GM23338 (cell line): ENCODE measurements at regions not wholly inside any gene's neighbourhood (a gene's known extent, or its start where the extent isn't known, plus 50 kb on each side); places are given as distances from the start of the nearest gene placed in this dataset.

Experiments used
- CREB1 ChIP-seq: fragments of 250-450 bp; sonication (Bioruptor Pico); IDR thresholded peaks from 2 replicates; pipeline ENCODE4 v1.5.0; 2020; ENCODE audit warnings: low read depth, mild to moderate bottlenecking, moderate library complexity
- EZH2 ChIP-seq: fragments of 200-600 bp; sonication (generic); IDR thresholded peaks from one replicate; pipeline ENCODE4 v1.8.0; 2017; ENCODE audit warnings: antibody characterized with exemption, mild to moderate bottlenecking, low read depth; ENCODE audit not compliant: unreplicated experiment
- EZH2phosphoT487 ChIP-seq: fragments of 200-600 bp; sonication (generic); IDR thresholded peaks from one replicate; pipeline ENCODE4 v1.8.1; 2018; ENCODE audit warnings: antibody characterized with exemption; ENCODE audit not compliant: unreplicated experiment
- JUNB ChIP-seq: IDR thresholded peaks from one replicate; pipeline ENCODE4 v1.6.1; 2016; ENCODE audit warnings: antibody characterized with exemption; ENCODE audit not compliant: unreplicated experiment
- NANOG ChIP-seq: IDR thresholded peaks from 2 replicates; pipeline ENCODE4 v1.6.1; 2016; ENCODE audit warnings: antibody characterized with exemption, borderline replicate concordance
- POLR2AphosphoS5 ChIP-seq: IDR thresholded peaks from 2 replicates; pipeline ENCODE4 v1.6.1; 2016; ENCODE audit warnings: antibody characterized with exemption, low read depth
- STAT1 ChIP-seq: IDR thresholded peaks from one replicate; pipeline ENCODE4 v1.6.1; 2016; ENCODE audit warnings: antibody characterized with exemption; ENCODE audit not compliant: unreplicated experiment
- ZNF114 ChIP-seq: fragments of 250-450 bp; sonication (Bioruptor Pico); IDR thresholded peaks from 2 replicates; pipeline ENCODE4 v1.5.0; 2020; ENCODE audit warnings: mild to moderate bottlenecking, moderate library complexity
- ZNF331 ChIP-seq: fragments of 250-450 bp; sonication (Bioruptor Pico); IDR thresholded peaks from 2 replicates; pipeline ENCODE4 v1.5.0; 2020; ENCODE audit warnings: low read depth, mild to moderate bottlenecking, moderate library complexity
- TF ChIP-seq, protein P1 (sequence below), 2 experiments: fragments of 200-600 bp in 1 of 2; sonication (generic) in 1 of 2; conservative IDR thresholded peaks; 2 replicates each; pipeline versions ENCODE4 v1.5.1 to v1.6.1; 2016 to 2017; ENCODE audit warnings: antibody characterized with exemption in 2 of 2, low read depth in 2 of 2, mild to moderate bottlenecking in 2 of 2, moderate library complexity in 1 of 2
- TF ChIP-seq, protein P2 (sequence below): IDR thresholded peaks from one replicate; pipeline ENCODE4 v1.6.1; 2018; ENCODE audit warnings: antibody characterized with exemption; ENCODE audit not compliant: unreplicated experiment
- TF ChIP-seq, protein P3 (sequence below): IDR thresholded peaks from 2 replicates; pipeline ENCODE4 v1.6.1; 2016; ENCODE audit warnings: antibody characterized with exemption

DNA sequence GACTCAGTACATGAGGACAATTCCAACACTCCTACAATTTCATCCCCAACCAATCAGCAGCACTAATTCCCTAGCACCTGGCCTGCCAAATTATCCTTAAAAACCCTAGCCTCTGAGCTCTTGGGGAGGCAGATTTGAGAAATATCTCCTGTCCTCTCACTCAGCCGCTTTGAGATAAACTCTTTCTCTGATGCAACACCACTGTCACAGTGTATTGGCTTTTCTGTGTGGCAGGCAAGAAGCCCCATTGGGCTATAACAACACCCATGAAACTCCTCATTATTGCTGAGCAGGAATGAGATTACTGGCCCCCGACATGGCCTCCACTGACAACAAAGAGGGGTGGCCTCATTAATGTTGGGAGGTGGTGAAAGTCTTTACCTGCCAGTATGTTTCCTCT is 515.5 kb downstream of the HACE1 start:
- no peak for TF ChIP-seq EZH2
- TF ChIP-seq, protein P1, sequence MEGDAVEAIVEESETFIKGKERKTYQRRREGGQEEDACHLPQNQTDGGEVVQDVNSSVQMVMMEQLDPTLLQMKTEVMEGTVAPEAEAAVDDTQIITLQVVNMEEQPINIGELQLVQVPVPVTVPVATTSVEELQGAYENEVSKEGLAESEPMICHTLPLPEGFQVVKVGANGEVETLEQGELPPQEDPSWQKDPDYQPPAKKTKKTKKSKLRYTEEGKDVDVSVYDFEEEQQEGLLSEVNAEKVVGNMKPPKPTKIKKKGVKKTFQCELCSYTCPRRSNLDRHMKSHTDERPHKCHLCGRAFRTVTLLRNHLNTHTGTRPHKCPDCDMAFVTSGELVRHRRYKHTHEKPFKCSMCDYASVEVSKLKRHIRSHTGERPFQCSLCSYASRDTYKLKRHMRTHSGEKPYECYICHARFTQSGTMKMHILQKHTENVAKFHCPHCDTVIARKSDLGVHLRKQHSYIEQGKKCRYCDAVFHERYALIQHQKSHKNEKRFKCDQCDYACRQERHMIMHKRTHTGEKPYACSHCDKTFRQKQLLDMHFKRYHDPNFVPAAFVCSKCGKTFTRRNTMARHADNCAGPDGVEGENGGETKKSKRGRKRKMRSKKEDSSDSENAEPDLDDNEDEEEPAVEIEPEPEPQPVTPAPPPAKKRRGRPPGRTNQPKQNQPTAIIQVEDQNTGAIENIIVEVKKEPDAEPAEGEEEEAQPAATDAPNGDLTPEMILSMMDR (conservative IDR thresholded peaks at IDR 0.05; ENCODE audit: low read depth in 2 of 2), result no peak
- TF ChIP-seq CREB1 (CRISPR knock-in tag), result no peak
- no peak for TF ChIP-seq POLR2AphosphoS5
- TF ChIP-seq, protein P2, sequence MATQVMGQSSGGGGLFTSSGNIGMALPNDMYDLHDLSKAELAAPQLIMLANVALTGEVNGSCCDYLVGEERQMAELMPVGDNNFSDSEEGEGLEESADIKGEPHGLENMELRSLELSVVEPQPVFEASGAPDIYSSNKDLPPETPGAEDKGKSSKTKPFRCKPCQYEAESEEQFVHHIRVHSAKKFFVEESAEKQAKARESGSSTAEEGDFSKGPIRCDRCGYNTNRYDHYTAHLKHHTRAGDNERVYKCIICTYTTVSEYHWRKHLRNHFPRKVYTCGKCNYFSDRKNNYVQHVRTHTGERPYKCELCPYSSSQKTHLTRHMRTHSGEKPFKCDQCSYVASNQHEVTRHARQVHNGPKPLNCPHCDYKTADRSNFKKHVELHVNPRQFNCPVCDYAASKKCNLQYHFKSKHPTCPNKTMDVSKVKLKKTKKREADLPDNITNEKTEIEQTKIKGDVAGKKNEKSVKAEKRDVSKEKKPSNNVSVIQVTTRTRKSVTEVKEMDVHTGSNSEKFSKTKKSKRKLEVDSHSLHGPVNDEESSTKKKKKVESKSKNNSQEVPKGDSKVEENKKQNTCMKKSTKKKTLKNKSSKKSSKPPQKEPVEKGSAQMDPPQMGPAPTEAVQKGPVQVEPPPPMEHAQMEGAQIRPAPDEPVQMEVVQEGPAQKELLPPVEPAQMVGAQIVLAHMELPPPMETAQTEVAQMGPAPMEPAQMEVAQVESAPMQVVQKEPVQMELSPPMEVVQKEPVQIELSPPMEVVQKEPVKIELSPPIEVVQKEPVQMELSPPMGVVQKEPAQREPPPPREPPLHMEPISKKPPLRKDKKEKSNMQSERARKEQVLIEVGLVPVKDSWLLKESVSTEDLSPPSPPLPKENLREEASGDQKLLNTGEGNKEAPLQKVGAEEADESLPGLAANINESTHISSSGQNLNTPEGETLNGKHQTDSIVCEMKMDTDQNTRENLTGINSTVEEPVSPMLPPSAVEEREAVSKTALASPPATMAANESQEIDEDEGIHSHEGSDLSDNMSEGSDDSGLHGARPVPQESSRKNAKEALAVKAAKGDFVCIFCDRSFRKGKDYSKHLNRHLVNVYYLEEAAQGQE, result no peak
- no peak for TF ChIP-seq JUNB
- no peak for TF ChIP-seq EZH2phosphoT487
- no peak for TF ChIP-seq ZNF114 (CRISPR knock-in tag)
- TF ChIP-seq ZNF331 (CRISPR knock-in tag), result no peak
- no peak for TF ChIP-seq NANOG
- TF ChIP-seq, protein P3, sequence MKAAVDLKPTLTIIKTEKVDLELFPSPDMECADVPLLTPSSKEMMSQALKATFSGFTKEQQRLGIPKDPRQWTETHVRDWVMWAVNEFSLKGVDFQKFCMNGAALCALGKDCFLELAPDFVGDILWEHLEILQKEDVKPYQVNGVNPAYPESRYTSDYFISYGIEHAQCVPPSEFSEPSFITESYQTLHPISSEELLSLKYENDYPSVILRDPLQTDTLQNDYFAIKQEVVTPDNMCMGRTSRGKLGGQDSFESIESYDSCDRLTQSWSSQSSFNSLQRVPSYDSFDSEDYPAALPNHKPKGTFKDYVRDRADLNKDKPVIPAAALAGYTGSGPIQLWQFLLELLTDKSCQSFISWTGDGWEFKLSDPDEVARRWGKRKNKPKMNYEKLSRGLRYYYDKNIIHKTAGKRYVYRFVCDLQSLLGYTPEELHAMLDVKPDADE, result no peak
- TF ChIP-seq STAT1, result no peak
